Pancreas (tissue), 10 donors: ENCODE measurements at regions not wholly inside any gene's neighbourhood (a gene's known extent, or its start where the extent isn't known, plus 50 kb on each side); places are given as distances from the start of the nearest gene placed in this dataset.

Source experiments
- ATAC-seq, 4 donors: fragments of 200-7000 bp; cut with Tn5 transposase; one replicate each; pipeline versions ENCODE4 v1.8.0 to v1.9.1; 2020; ENCODE audit warnings: mild to moderate bottlenecking in 4 of 4, moderate library complexity in 4 of 4
- DNase-seq, 6 donors: peaks; one replicate each; pipeline ENCODE4 v3.0.0-alpha.2; 2020
- FAIRE-seq: peaks from 2 replicates; lab custom pipeline; 2012; peaks lifted over from hg19 to GRCh38; lab: Jason Lieb, UNC
- H3K27ac ChIP-seq, 4 donors: fragments of 200-600 bp; sonication (generic); 1 replicate in 3 of 4; 2 replicates in 1 of 4; pipeline versions ENCODE4 v1.5.0 to v1.8.0; 2020
- H3K27me3 ChIP-seq, 4 donors: fragments of 200-600 bp; one replicate each; pipeline ENCODE4 v1.8.0; 2021
- H3K36me3 ChIP-seq, 3 donors: fragments of 200-600 bp; sonication (generic) in 1 of 3; one replicate each; pipeline versions ENCODE4 v1.5.0 to v1.8.0; 2020 to 2021
- H3K4me1 ChIP-seq, 3 donors: fragments of 200-600 bp; one replicate each; pipeline ENCODE4 v1.8.0; 2021
- H3K4me3 ChIP-seq, 4 donors: fragments of 200-600 bp; sonication (generic) in 2 of 4; one replicate each; pipeline versions ENCODE4 v1.5.0 to v1.8.0; 2020 to 2021
- H3K9me3 ChIP-seq, 4 donors: fragments of 200-600 bp; one replicate each; pipeline ENCODE4 v1.8.0; 2021
- WGBS, 2 donors: extraction: QIAGEN DNeasy Blood & Tissue Kit; methylation state at CpG; one replicate each; pipeline ENCODE4 v1.1.7; 2013; 5-methylcytosine and 5-hydroxymethylcytosine counted together
- intact Hi-C, 3 donors: fragments of 100-400 bp; cut with DNase I; formaldehyde crosslinking; loops; one replicate each; pipeline versions ENCODE4 v1.11.1 to v1.14.2; 2022
- TF ChIP-seq, protein P1 (sequence below), 4 donors: fragments of 200-600 bp; sonication (generic) in 3 of 4; IDR thresholded peaks; one replicate each; pipeline versions ENCODE4 v1.5.0 to v1.8.0; 2021; ENCODE audit warnings: antibody characterized with exemption in 4 of 4
- donor health status: healthy with polysubstance abuse.
- donor health status: DM: no; HTN: no; CAD: no; lungs with moderate emphysema.
- donor health status: DM: no; HTN: no; CAD: no.
- donor health status: control.
- donor health status: control.
- donor health status: Bipolar disorder and iron deficiency.
- donor health status: DM: yes; HTN: yes; CAD: no.
- donor health status: DM: no; HTN: no; CAD: no.
- donor health status: DM: no; HTN: no; CAD: no.
- donor health status: DM: yes; HTN: yes; CAD: no.

DNA sequence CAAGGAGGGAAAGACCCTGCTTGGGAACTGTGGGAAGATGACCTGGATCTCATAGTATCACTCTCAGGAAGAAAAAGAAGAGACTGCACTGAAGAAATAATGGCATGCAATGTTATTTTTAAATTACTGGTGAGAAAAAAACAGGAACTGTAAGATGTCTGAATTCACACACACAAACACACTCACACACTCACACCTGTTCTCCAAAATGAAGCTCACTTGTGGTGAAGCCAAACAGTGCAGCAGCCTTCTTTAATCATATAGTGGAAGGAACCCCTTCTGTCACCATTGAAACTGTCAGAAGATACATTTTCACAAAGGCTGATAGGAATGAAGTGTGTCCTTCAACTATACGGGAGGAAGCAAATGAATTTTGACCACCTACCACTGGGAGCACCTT, 156.5 kb upstream of the GHITM start:
- ATAC-seq: no peak
- Histone ChIP-seq H3K27me3 (no peaks in the 10 kb centered on the region), H3K27ac (no peak overlapping the region), H3K4me1 (no peaks in the 10 kb centered on the region), H3K4me3 (no peak overlapping the region), H3K9me3 (no peaks in the 10 kb centered on the region), H3K36me3 (no peaks in the 10 kb centered on the region)
- intact Hi-C loops: no loop called here
- TF ChIP-seq, protein P1, sequence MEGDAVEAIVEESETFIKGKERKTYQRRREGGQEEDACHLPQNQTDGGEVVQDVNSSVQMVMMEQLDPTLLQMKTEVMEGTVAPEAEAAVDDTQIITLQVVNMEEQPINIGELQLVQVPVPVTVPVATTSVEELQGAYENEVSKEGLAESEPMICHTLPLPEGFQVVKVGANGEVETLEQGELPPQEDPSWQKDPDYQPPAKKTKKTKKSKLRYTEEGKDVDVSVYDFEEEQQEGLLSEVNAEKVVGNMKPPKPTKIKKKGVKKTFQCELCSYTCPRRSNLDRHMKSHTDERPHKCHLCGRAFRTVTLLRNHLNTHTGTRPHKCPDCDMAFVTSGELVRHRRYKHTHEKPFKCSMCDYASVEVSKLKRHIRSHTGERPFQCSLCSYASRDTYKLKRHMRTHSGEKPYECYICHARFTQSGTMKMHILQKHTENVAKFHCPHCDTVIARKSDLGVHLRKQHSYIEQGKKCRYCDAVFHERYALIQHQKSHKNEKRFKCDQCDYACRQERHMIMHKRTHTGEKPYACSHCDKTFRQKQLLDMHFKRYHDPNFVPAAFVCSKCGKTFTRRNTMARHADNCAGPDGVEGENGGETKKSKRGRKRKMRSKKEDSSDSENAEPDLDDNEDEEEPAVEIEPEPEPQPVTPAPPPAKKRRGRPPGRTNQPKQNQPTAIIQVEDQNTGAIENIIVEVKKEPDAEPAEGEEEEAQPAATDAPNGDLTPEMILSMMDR (IDR thresholded peaks at IDR 0.05): no peak
- no peak for DNase-seq
- no peak for FAIRE-seq
- 14% methylated on average over 1 of the region's 1 CpG for WGBS, 2 donors

DNA sequence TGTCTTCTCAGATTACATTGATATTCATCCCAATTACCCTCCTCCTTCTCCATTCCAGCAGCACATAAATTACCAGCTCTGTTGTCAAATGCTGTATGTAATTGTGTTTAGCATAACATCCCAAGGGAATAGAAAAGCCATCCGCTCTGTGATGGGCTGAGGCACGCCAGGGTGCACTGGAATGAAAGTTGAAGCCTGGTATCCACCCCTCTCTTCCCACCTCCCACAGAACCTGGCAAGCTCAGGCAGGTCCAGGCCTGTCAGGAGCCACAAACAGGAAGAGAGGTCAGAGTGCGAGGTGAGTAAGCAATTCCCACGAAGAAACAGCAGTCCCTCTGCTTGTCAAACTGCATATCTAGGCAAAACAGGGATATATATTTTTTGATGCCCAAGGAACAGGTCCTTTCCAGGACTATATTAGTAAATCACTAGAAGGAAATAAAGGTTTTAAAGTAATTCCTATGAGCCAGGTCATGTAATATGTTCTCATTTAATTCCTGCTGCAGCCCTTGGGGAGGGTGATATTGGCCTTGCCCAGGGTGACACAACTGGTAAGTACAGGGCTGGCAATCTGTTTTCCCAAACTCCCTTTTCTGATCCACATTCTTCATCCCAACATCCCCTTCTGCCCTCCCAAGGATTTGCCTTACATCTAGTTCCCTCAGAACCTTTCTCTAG, 155.6 kb upstream of the GHITM start:
- 68 to 76% methylated on average over 4 of the region's 4 CpGs for WGBS, 2 donors
- TF ChIP-seq, protein P1 (IDR thresholded peaks at IDR 0.05): no peak
- no peak overlapping the region for H3K27ac ChIP-seq
- H3K9me3 ChIP-seq: no peaks in the 10 kb centered on the region
- no peaks in the 10 kb centered on the region for H3K27me3 ChIP-seq
- no peak for ATAC-seq
- intact Hi-C loops: no loop called here
- no peak for DNase-seq
- no peaks in the 10 kb centered on the region for H3K36me3 ChIP-seq
- FAIRE-seq: no peak
- no peaks in the 10 kb centered on the region for H3K4me1 ChIP-seq
- H3K4me3 ChIP-seq: no peak overlapping the region

DNA sequence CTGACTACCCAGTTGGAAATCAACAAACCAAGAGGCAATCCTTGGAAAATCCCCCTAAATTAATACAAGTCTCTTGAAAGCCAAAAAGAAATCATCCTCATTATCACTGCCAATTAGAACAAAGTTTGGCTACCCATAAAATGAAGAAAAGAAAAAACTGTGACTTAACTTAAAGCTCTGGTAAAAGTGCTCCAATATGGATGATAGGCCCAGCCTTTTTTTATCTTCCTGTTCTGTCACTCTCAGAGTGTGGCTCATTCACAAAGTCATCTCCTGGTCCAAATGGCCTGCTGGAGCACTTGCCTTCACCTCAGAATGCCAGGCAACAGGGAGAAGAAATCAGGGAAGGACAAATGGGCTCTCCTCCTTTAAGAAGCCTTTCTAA, 155.1 kb upstream of the GHITM start:
- no peak for ATAC-seq
- no peak for FAIRE-seq
- Histone ChIP-seq H3K4me3 (no peak overlapping the region), H3K4me1 (no peaks in the 10 kb centered on the region), H3K36me3 (no peaks in the 10 kb centered on the region), H3K27me3 (no peaks in the 10 kb centered on the region), H3K9me3 (no peaks in the 10 kb centered on the region), H3K27ac (no peak overlapping the region)
- TF ChIP-seq, protein P1 (IDR thresholded peaks at IDR 0.05): no peak
- DNase-seq: no peak
- intact Hi-C loops: no loop called here

DNA sequence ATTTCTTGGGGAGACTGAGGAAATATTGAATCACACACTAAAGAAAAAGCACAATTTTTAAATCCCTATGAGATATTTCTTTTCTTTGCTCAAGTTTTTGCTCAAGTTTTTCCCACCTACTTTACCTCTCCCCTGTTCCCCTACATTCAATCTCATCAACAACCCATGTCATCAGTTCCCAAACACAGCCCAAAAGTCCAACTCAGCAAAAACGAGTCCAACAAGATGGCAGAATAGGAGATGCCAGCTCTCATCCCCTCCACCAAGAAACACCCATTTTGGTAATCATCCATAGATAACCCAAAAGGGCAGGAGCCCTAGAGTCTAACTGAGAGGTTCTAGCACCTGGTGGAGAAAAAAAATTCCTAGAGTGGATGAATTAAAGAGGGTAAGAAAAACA, 152.5 kb upstream of the GHITM start:
- Histone ChIP-seq H3K4me1 (no peaks in the 10 kb centered on the region), H3K4me3 (no peak overlapping the region), H3K27ac (no peak overlapping the region), H3K27me3 (no peaks in the 10 kb centered on the region), H3K9me3 (no peaks in the 10 kb centered on the region), H3K36me3 (no peaks in the 10 kb centered on the region)
- no peak for FAIRE-seq
- intact Hi-C loops: no loop called here
- TF ChIP-seq, protein P1 (IDR thresholded peaks at IDR 0.05): no peak
- DNase-seq: no peak
- 31 to 40% methylated on average over 1 of the region's 1 CpG for WGBS, 2 donors
- no peak for ATAC-seq

DNA sequence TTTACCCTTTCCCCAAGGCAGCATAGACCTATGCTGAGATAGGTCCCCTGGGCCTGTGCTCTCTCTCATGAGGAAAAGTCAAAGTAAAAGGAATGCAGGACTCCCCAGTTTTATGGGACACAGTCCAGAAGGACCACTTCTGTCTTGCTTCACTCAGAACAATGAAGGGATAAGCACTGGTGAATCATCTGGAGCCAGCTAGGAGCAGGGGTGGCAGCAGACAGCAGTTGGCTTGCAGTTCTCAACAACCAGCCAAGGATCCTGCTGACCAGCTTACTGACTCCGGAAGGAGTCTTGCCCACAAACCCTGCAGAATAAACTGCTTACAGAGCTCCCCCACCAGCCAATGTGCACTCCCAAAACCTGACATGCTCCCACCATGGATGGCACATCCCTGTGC, 152.1 kb upstream of the GHITM start:
- Histone ChIP-seq H3K4me3 (no peak overlapping the region), H3K4me1 (no peaks in the 10 kb centered on the region), H3K27ac (no peak overlapping the region), H3K9me3 (no peaks in the 10 kb centered on the region), H3K27me3 (no peaks in the 10 kb centered on the region), H3K36me3 (no peaks in the 10 kb centered on the region)
- ATAC-seq (no peak), DNase-seq (no peak), FAIRE-seq (no peak)
- TF ChIP-seq, protein P1 (IDR thresholded peaks at IDR 0.05): no peak
- intact Hi-C loops: no loop called here
- WGBS, 2 donors: 76 to 79% methylated on average over 1 of the region's 1 CpG
